Ascending aorta (tissue), 2 donors: ENCODE measurements at regions not wholly inside any gene's neighbourhood (a gene's known extent, or its start where the extent isn't known, plus 50 kb on each side); places are given as distances from the start of the nearest gene placed in this dataset.

Experiments
- DNase-seq, 2 donors: peaks; one replicate each; pipeline ENCODE4 v3.0.0-alpha.2; 2019; ENCODE audit warnings: low spot score in 2 of 2
- H3K27ac ChIP-seq, 2 donors: fragments of 200-600 bp; sonication (generic); one replicate each; pipeline ENCODE4 v1.5.1; 2016 to 2017; ENCODE audit warnings: mild to moderate bottlenecking in 1 of 2
- H3K27me3 ChIP-seq: fragments of 200-600 bp; sonication (generic); one replicate; pipeline ENCODE4 v1.5.1; 2017
- H3K36me3 ChIP-seq, 2 donors: fragments of 200-600 bp; sonication (generic); one replicate each; pipeline ENCODE4 v1.5.1; 2016
- H3K4me1 ChIP-seq, 2 donors: fragments of 200-600 bp; sonication (generic); one replicate each; pipeline ENCODE4 v1.5.1; 2016 to 2017; ENCODE audit warnings: mild to moderate bottlenecking in 1 of 2
- H3K4me3 ChIP-seq, 2 donors: fragments of 200-600 bp; sonication (generic); one replicate each; pipeline ENCODE4 v1.5.1; 2016 to 2017; ENCODE audit warnings: mild to moderate bottlenecking in 1 of 2
- H3K9me3 ChIP-seq, 2 donors: fragments of 200-600 bp; sonication (generic); one replicate each; pipeline ENCODE4 v1.5.1; 2016
- intact Hi-C: fragments of 100-400 bp; cut with DNase I; formaldehyde crosslinking; loops from one replicate; pipeline ENCODE4 v1.15.1; 2023
- TF ChIP-seq, protein P1 (sequence below), 3 experiments: fragments of 200-600 bp in 2 of 3; fragments of 450-650 bp in 1 of 3; sonication (generic) in 2 of 3; IDR thresholded peaks; one replicate each; pipeline ENCODE4 v1.5.1; 2016 to 2019; ENCODE audit warnings: antibody characterized with exemption in 3 of 3, mild to moderate bottlenecking in 1 of 3, moderate library complexity in 1 of 3

DNA sequence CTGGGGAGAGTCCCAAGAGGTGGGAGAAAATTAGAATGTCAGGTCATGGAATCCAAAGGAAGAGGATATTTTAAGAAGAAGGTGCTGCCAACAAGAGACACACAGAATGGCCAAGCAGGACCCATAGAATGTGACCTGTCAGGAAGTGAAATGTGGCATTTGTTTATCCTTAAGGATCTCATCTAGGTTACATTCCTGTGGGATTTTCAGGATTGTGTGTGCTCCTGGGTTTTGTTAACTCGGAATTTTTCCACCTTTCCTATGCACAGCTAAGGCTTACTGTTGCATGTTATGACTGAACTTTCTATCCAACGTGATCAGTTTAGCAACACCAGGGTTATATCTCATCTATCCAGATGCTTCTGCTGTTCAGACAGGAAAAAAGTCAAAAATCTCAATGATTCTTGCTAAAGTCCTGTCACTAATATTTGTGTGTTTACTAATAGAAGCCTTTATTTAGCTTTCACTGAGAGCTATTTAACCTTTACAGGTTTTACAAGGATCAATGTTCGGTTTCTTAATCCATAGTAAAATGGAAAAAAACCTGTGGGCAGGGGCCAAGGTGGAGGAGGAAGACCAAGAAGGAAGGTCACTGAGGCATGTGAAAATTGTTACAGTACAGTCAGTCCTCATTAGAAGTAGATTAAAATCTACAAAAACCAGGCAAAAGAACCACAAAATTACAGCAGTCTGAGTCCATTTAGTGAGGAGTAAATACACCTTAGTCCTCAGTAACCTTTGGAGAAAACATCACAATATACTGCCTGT lies 437.8 kb upstream of the NPVF start:
- H3K36me3 ChIP-seq: no peaks in the 10 kb centered on the region
- no peaks in the 10 kb centered on the region for H3K9me3 ChIP-seq
- TF ChIP-seq, protein P1, sequence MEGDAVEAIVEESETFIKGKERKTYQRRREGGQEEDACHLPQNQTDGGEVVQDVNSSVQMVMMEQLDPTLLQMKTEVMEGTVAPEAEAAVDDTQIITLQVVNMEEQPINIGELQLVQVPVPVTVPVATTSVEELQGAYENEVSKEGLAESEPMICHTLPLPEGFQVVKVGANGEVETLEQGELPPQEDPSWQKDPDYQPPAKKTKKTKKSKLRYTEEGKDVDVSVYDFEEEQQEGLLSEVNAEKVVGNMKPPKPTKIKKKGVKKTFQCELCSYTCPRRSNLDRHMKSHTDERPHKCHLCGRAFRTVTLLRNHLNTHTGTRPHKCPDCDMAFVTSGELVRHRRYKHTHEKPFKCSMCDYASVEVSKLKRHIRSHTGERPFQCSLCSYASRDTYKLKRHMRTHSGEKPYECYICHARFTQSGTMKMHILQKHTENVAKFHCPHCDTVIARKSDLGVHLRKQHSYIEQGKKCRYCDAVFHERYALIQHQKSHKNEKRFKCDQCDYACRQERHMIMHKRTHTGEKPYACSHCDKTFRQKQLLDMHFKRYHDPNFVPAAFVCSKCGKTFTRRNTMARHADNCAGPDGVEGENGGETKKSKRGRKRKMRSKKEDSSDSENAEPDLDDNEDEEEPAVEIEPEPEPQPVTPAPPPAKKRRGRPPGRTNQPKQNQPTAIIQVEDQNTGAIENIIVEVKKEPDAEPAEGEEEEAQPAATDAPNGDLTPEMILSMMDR (IDR thresholded peaks at IDR 0.05): no peak
- intact Hi-C loops: no loop called here
- no peak for DNase-seq
- H3K4me3 ChIP-seq: no peak overlapping the region
- H3K27ac ChIP-seq: no peak overlapping the region
- no peaks in the 10 kb centered on the region for H3K27me3 ChIP-seq
- peaks cover 0 to 6% of the 10 kb centered on the region in 2 donors for H3K4me1 ChIP-seq

DNA sequence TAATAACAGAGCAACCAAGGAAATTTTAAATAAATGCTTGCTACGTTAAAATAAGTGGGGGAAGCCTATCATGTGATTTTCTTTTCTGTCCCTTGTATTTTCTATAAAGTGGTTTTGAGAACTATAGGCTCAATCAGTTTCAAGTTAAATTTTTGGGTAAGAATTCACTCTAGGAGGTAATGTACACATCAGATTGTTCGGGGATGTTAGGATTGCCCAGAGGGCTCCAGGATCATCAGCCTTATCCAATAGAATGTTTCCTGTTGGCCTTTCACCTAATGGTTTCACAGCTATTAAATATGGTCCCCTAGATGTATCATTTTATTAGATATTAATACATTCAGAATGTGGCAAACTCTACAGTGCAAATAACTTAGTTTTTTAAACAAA lies 438.4 kb upstream of the NPVF start:
- intact Hi-C loops: no loop called here
- no peak overlapping the region for H3K27ac ChIP-seq
- H3K27me3 ChIP-seq: no peaks in the 10 kb centered on the region
- H3K9me3 ChIP-seq: no peaks in the 10 kb centered on the region
- H3K4me1 ChIP-seq: peaks cover 0 to 6% of the 10 kb centered on the region in 2 donors
- H3K36me3 ChIP-seq: no peaks in the 10 kb centered on the region
- TF ChIP-seq, protein P1 (IDR thresholded peaks at IDR 0.05): no peak
- H3K4me3 ChIP-seq: no peak overlapping the region
- no peak for DNase-seq

DNA sequence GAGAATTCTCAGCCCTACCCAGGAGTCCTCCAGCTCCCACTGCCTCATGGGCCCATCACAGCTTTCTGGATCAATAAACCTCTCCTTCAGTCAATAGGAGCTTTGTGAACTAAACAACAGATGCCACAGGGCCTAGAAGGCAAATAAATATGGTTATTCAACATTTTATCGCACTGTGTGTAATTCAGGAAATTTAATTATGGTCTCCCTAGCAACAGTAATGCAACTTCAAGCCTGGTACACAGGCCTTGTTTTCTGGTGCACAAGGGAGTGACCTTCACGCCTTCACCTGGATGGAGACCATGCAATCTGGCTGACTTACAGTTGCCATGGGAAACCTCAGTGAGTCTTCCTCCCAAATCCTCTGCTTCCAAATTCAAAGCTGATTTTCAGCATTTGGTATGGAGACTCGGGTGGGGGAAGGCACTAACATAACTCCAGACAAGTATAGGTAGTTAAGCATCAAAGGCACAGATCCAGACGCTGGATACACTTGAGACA lies 441.0 kb upstream of the NPVF start:
- no peak for DNase-seq
- intact Hi-C loops: no loop called here
- Histone ChIP-seq H3K4me3 (no peak overlapping the region), H3K9me3 (no peaks in the 10 kb centered on the region), H3K36me3 (no peaks in the 10 kb centered on the region), H3K27me3 (no peaks in the 10 kb centered on the region), H3K27ac (no peak overlapping the region), H3K4me1 (no peaks in the 10 kb centered on the region)
- TF ChIP-seq, protein P1 (IDR thresholded peaks at IDR 0.05): no peak

DNA sequence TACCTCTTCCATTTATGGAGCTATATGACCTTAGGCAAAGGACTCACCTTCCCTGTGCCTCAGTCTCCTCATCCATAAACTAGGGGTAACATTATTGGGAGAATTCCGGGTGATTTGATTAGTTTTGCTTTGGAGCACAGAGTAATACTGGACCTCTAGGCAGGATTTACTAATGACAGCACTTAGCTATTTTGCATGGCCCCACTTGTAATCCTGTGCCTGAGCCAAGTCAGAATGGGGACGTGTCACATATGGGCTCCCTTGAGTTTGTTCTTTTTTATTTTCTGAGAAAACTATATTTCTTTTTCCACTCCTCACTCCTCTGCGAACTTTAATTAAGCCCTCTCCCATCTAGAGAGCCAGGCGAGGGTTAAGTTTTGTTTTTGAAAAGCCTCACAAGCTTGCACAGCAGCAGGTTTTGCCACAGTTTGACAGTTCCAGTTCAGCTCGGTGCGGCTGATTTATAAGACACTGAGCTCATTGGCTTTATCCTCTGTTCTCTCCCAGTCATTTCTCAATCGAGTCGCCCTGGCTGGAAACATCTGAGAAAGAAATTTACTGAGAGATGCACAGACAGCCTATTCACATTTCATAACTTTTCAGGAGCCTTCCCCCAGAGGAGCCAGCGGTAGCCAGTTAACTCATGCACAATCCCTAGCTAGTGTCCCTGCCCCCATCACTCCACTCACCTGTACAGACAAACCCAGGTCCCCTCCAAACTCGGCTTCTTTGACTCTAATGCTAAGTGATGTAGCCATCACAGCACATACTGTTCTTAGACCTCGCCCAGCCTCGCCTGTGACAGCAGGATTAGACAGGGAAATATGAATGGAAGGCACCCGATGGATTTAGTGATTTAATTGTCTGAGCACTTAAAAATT lies 441.9 kb upstream of the NPVF start:
- no peak overlapping the region for H3K4me3 ChIP-seq
- H3K27me3 ChIP-seq: no peaks in the 10 kb centered on the region
- no peaks in the 10 kb centered on the region for H3K9me3 ChIP-seq
- no peak overlapping the region for H3K27ac ChIP-seq
- TF ChIP-seq, protein P1 (IDR thresholded peaks at IDR 0.05): no peak
- DNase-seq: no peak
- H3K36me3 ChIP-seq: no peaks in the 10 kb centered on the region
- no peaks in the 10 kb centered on the region for H3K4me1 ChIP-seq
- intact Hi-C loops: no loop called here

DNA sequence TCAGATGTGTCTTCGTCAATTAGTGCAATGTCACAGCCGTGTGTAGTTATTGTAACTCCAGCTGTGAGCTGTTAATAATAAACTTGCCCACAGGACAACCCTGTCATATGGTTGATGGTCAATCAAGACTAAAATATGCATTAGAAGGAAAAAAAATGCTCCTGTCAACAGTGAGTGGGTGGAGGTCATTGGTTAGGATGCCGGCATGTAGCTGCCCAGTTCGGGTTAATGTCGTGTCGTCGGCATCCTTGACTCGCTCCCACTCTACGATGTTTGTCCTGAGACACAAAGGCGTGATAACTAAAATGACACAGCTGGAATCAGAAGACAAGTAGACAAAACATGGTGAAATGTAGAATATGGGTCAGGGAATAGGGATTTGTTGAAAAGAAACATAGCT lies 442.8 kb upstream of the NPVF start:
- Histone ChIP-seq H3K27me3 (no peaks in the 10 kb centered on the region), H3K9me3 (no peaks in the 10 kb centered on the region), H3K4me3 (no peak overlapping the region), H3K27ac (no peak overlapping the region), H3K4me1 (no peaks in the 10 kb centered on the region), H3K36me3 (no peaks in the 10 kb centered on the region)
- DNase-seq: no peak
- intact Hi-C loops: no loop called here
- TF ChIP-seq, protein P1 (IDR thresholded peaks at IDR 0.05): no peak
